ENCODE measurements at regions not wholly inside any gene's neighbourhood (a gene's known extent, or its start where the extent isn't known, plus 50 kb on each side); places are given as distances from the start of the nearest gene placed in this dataset.
A peak's percentile ranks its signal among the peaks of the same experiment; 100 is the strongest.
"Not testable (repeated sequence)": the region's sequence is repeated elsewhere in the genome, so short reads cannot be mapped to it uniquely, and the experiment has no call there.

- H3K4me1 ChIP-seq (ENCODE audit: control insufficient read depth, insufficient read depth, low read length); H3K9ac ChIP-seq (ENCODE audit: control insufficient read depth, insufficient read depth, low read length); H3K4me3 ChIP-seq; H3K79me2 ChIP-seq (ENCODE audit: control insufficient read depth, insufficient read depth, low read length); BruUV-seq (replicated peaks); H3K9me3 ChIP-seq (replicated peaks; ENCODE audit: control insufficient read depth, insufficient read depth, low read length); H4K20me1 ChIP-seq (ENCODE audit: control insufficient read depth, insufficient read depth); H3K27ac ChIP-seq (ENCODE audit: control insufficient read depth, insufficient read depth); POLR2A ChIA-PET; H3K4me2 ChIP-seq (ENCODE audit: control insufficient read depth, insufficient read depth); H3K27me3 ChIP-seq (replicated peaks in 1 of 2; ENCODE audit: control insufficient read depth in 2 of 2, insufficient read depth in 2 of 2, low read length in 1 of 2); H3K36me3 ChIP-seq (ENCODE audit: control insufficient read depth in 2 of 2, insufficient read depth in 2 of 2, low read length in 1 of 2); DNase-seq (ENCODE audit: low read depth, low spot score); H2AFZ ChIP-seq (ENCODE audit: control insufficient read depth, low read depth, low read length); FAIRE-seq: not testable (repeated sequence)
- TF ChIP-seq CTCF (IDR thresholded peaks at IDR 0.05 in 2 of 3, conservative IDR thresholded peaks at IDR 0.05 in 1 of 3; ENCODE audit: control insufficient read depth in 2 of 3, extremely low read depth in 1 of 3, insufficient read depth in 1 of 3, low read depth in 3 of 3, low read length in 3 of 3) (peak in 2 of 3 experiments; percentile 54 to 66; a peak in 4 of 6 replicates), SMC3 (IDR thresholded peaks at IDR 0.05; ENCODE audit: borderline replicate concordance, low read length) (peak; percentile 23; the same call in 1 of the 2 replicates), RAD21 (IDR thresholded peaks at IDR 0.05; ENCODE audit: insufficient read depth, low read depth, low read length) (peak; percentile 35; the same call in 1 of the 2 replicates)
- ChIA-PET SMC1A (ENCODE audit: uncharacterized antibody, unreplicated experiment) (interaction anchor here (0.6 to 1.4 kb wide), 6 partner anchors 98 to 1563 kb away, joined by 3 to 4 read pairs (median 3); no protein-coding TSS in a partner anchor), CTCF (interaction anchor here (0.6 to 4.2 kb wide), 9 partner anchors 12 to 1704 kb away, joined by 3 to 16 read pairs (median 6); no protein-coding TSS in a partner anchor), RAD21 (ENCODE audit: unreplicated experiment) (interaction anchor here (0.5 to 2.2 kb wide), 4 partner anchors 523 to 1563 kb away, joined by 3 to 7 read pairs (median 7); no protein-coding TSS in a partner anchor)
- intact Hi-C loops (cut with micrococcal nuclease; ENCODE audit: unreplicated experiment) = loop anchor here (5.0 kb wide), 2 partner anchors 1367 to 1562 kb away; no protein-coding TSS in a partner anchor
- ATAC-seq = peak; percentile 91
- in situ Hi-C loops (cut with MboI) = loop anchor here (25.0 kb wide), 1 partner anchor 1557 kb away; no protein-coding TSS in a partner anchor
- 64% methylated on average over 25 of the region's 25 CpGs for WGBS (ENCODE audit: insufficient coverage, insufficient replicate concordance, low lambda C conversion rate, missing lambda C conversion rate)
These were observed 775.1 kb downstream of the EPHA7 start for GRCh38 chr6:92644104-92644791.

Measured in GM12878 (cell line).